Neural cell (in vitro differentiated cells): ENCODE measurements at regions not wholly inside any gene's neighbourhood (a gene's known extent, or its start where the extent isn't known, plus 50 kb on each side); places are given as distances from the start of the nearest gene placed in this dataset.

Experiments used
- H2AFZ ChIP-seq: fragments of 200-600, 300-800 bp; sonication (generic), shearing (Covaris generic); 2 replicates; pipeline ENCODE4 v1.6.0; 2014; ENCODE audit warnings: low read depth, mild to moderate bottlenecking, antibody characterized with exemption, low read length, moderate library complexity
- H3F3A ChIP-seq: fragments of 200-600 bp; shearing (Covaris generic); 2 replicates; pipeline ENCODE4 v1.6.1; 2016; ENCODE audit warnings: mild to moderate bottlenecking, moderate library complexity, mixed read lengths, antibody characterized with exemption, low read length; ENCODE audit not compliant: insufficient read depth, poor library complexity, severe bottlenecking
- H3K27ac ChIP-seq: fragments of 200-600, 300-800 bp; sonication (generic), shearing (Covaris generic); 2 replicates; pipeline ENCODE4 v1.5.1; 2014; ENCODE audit warnings: mild to moderate bottlenecking, low read length, moderate library complexity
- H3K27me3 ChIP-seq: fragments of 300-800, 200-600 bp; sonication (generic), shearing (Covaris generic); 2 replicates; pipeline ENCODE4 v1.6.0; 2014; ENCODE audit warnings: mild to moderate bottlenecking, low read depth, low read length, moderate library complexity; ENCODE audit not compliant: insufficient read depth
- H3K36me3 ChIP-seq: fragments of 300-800, 200-600 bp; sonication (generic), shearing (Covaris generic); 2 replicates; pipeline ENCODE4 v1.5.1; 2014; ENCODE audit warnings: mild to moderate bottlenecking, antibody characterized with exemption, low read length, moderate library complexity; ENCODE audit not compliant: insufficient read depth
- H3K4me2 ChIP-seq: fragments of 300-800, 200-600 bp; sonication (generic), shearing (Covaris generic); 2 replicates; pipeline ENCODE4 v1.6.0; 2014; ENCODE audit warnings: mild to moderate bottlenecking, low read length
- H3K4me3 ChIP-seq: fragments of 300-800, 200-600 bp; sonication (generic), shearing (Covaris generic); 2 replicates; pipeline ENCODE4 v1.5.1; 2014; ENCODE audit warnings: mild to moderate bottlenecking, low read length, moderate library complexity
- H3K79me2 ChIP-seq: fragments of 200-600 bp; shearing (Covaris generic); replicated peaks from 2 replicates; pipeline ENCODE4 v1.6.0; 2014; ENCODE audit warnings: mild to moderate bottlenecking, low read length, moderate library complexity; ENCODE audit not compliant: insufficient read depth
- H3K9ac ChIP-seq: fragments of 300-800, 200-600 bp; sonication (generic), shearing (Covaris generic); 2 replicates; pipeline ENCODE4 v1.6.1; 2016; ENCODE audit warnings: mild to moderate bottlenecking, low read length, mixed read lengths
- H3K9me2 ChIP-seq: fragments of 200-600 bp; shearing (Covaris generic); 2 replicates; pipeline ENCODE4 v1.6.1; 2016; ENCODE audit warnings: mild to moderate bottlenecking, low read length, mixed read lengths; ENCODE audit not compliant: insufficient read depth
- H3K9me3 ChIP-seq: fragments of 200-600, 300-800 bp; sonication (generic), shearing (Covaris generic); 2 replicates; pipeline ENCODE4 v1.6.1; 2016; ENCODE audit warnings: mild to moderate bottlenecking, mixed run types, low read length, moderate library complexity, mixed read lengths
- H4K20me1 ChIP-seq: fragments of 200-600 bp; shearing (Covaris generic); 2 replicates; pipeline ENCODE4 v1.6.1; 2016; ENCODE audit warnings: mild to moderate bottlenecking, mixed run types; ENCODE audit not compliant: insufficient read depth
- EP300 ChIP-seq: fragments of 450-650 bp; conservative IDR thresholded peaks from 2 replicates; pipeline ENCODE4 v1.6.1; 2014; ENCODE audit warnings: antibody characterized with exemption, mild to moderate bottlenecking, moderate library complexity; ENCODE audit not compliant: poor library complexity, severe bottlenecking
- EZH2 ChIP-seq: fragments of 200-600, 300-800 bp; shearing (Covaris generic), sonication (generic); IDR thresholded peaks from 2 replicates; pipeline ENCODE4 v1.6.1; 2014; ENCODE audit warnings: antibody characterized with exemption, low read length, borderline replicate concordance, mild to moderate bottlenecking; ENCODE audit not compliant: insufficient read depth, poor library complexity, severe bottlenecking
- MXI1 ChIP-seq: fragments of 450-650 bp; conservative IDR thresholded peaks from 2 replicates; pipeline ENCODE4 v1.6.1; 2014; ENCODE audit warnings: antibody characterized with exemption, mild to moderate bottlenecking; ENCODE audit not compliant: poor library complexity, severe bottlenecking
- POLR2AphosphoS5 ChIP-seq: IDR thresholded peaks from 2 replicates; pipeline ENCODE4 v1.6.1; 2012
- RAD21 ChIP-seq: fragments of 450-650 bp; conservative IDR thresholded peaks from 2 replicates; pipeline ENCODE4 v1.6.1; 2014; ENCODE audit warnings: antibody characterized with exemption, mild to moderate bottlenecking, moderate library complexity
- SMC3 ChIP-seq: fragments of 450-650 bp; conservative IDR thresholded peaks from 2 replicates; pipeline ENCODE4 v1.6.1; 2014; ENCODE audit warnings: antibody characterized with exemption, mild to moderate bottlenecking, moderate library complexity; ENCODE audit not compliant: poor library complexity
- TAF1 ChIP-seq: IDR thresholded peaks from 2 replicates; pipeline ENCODE4 v1.6.1; 2012; ENCODE audit warnings: low read depth
- TF ChIP-seq, protein P1 (sequence below): fragments of 450-650 bp; IDR thresholded peaks from 2 replicates; pipeline ENCODE4 v1.5.1; 2014; ENCODE audit warnings: antibody characterized with exemption, mild to moderate bottlenecking, moderate library complexity; ENCODE audit not compliant: poor library complexity, severe bottlenecking
- TF ChIP-seq, protein P2 (sequence below): IDR thresholded peaks from 2 replicates; pipeline ENCODE4 v1.6.1; 2012; ENCODE audit warnings: borderline replicate concordance

DNA sequence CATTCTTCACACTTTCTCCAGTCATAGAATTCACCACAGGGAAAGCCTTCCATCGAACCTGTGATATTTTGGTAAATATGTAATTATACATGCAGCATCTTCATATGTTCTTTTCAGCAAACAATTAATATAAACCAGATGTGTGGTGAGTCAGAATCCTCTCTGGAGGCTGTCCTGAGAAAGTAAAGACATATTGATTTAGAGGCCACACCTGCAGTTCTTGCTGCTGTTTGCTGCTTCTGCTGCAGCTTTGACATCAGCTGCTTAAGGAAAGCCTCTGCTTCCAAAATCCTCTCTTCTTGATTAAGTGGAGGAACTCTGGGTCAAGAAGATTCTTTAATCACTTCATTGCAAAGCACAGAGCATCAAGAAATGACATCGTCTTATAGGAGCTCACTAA lies 568.8 kb upstream of the ZEB2 start:
- H3F3A ChIP-seq: no peaks in the 10 kb centered on the region
- no peaks in the 10 kb centered on the region for H3K79me2 ChIP-seq
- no peaks in the 10 kb centered on the region for H3K36me3 ChIP-seq
- no peak overlapping the region for H3K9ac ChIP-seq
- H3K27me3 ChIP-seq: no peaks in the 10 kb centered on the region
- H4K20me1 ChIP-seq: no peaks in the 10 kb centered on the region
- no peaks in the 10 kb centered on the region for H3K9me3 ChIP-seq
- no peak for TF ChIP-seq MXI1
- TF ChIP-seq EP300: no peak
- H3K4me3 ChIP-seq: no peak overlapping the region
- no peak overlapping the region for H3K4me2 ChIP-seq
- H3K27ac ChIP-seq: no peak overlapping the region
- no peaks in the 10 kb centered on the region for H3K9me2 ChIP-seq
- H2AFZ ChIP-seq: no peak overlapping the region

DNA sequence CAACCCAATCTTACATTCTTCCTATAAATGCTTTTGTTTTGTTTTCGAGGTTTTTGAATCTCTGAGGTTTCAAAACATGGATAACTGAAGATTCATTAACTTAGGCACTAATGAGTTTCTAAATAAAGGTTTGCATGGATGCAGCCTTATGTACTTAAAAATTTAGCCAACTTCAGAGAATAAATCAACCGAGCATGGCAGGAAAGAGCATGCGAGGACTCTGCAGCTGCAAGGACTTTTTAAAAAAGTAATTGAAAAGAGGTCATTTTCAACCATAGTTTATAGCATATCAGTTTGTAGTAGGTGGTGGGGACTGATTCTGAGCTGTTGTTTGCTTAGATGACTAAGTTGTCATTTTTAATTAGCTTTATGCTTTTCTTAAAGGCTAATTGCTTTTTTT lies 567.0 kb upstream of the ZEB2 start:
- Histone ChIP-seq H3K9me2 (no peaks in the 10 kb centered on the region), H3K36me3 (no peaks in the 10 kb centered on the region), H3K27ac (no peak overlapping the region), H3K4me2 (no peak overlapping the region), H3K27me3 (no peaks in the 10 kb centered on the region), H2AFZ (no peak overlapping the region), H3F3A (no peaks in the 10 kb centered on the region), H4K20me1 (no peaks in the 10 kb centered on the region), H3K9ac (no peak overlapping the region), H3K9me3 (no peaks in the 10 kb centered on the region), H3K79me2 (no peaks in the 10 kb centered on the region), H3K4me3 (no peak overlapping the region)
- TF ChIP-seq EP300 (no peak), RAD21 (no peak), EZH2 (no peak), TAF1 (no peak), MXI1 (no peak), POLR2AphosphoS5 (no peak), SMC3 (no peak)
- TF ChIP-seq, protein P1, sequence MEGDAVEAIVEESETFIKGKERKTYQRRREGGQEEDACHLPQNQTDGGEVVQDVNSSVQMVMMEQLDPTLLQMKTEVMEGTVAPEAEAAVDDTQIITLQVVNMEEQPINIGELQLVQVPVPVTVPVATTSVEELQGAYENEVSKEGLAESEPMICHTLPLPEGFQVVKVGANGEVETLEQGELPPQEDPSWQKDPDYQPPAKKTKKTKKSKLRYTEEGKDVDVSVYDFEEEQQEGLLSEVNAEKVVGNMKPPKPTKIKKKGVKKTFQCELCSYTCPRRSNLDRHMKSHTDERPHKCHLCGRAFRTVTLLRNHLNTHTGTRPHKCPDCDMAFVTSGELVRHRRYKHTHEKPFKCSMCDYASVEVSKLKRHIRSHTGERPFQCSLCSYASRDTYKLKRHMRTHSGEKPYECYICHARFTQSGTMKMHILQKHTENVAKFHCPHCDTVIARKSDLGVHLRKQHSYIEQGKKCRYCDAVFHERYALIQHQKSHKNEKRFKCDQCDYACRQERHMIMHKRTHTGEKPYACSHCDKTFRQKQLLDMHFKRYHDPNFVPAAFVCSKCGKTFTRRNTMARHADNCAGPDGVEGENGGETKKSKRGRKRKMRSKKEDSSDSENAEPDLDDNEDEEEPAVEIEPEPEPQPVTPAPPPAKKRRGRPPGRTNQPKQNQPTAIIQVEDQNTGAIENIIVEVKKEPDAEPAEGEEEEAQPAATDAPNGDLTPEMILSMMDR: no peak
- TF ChIP-seq, protein P2, sequence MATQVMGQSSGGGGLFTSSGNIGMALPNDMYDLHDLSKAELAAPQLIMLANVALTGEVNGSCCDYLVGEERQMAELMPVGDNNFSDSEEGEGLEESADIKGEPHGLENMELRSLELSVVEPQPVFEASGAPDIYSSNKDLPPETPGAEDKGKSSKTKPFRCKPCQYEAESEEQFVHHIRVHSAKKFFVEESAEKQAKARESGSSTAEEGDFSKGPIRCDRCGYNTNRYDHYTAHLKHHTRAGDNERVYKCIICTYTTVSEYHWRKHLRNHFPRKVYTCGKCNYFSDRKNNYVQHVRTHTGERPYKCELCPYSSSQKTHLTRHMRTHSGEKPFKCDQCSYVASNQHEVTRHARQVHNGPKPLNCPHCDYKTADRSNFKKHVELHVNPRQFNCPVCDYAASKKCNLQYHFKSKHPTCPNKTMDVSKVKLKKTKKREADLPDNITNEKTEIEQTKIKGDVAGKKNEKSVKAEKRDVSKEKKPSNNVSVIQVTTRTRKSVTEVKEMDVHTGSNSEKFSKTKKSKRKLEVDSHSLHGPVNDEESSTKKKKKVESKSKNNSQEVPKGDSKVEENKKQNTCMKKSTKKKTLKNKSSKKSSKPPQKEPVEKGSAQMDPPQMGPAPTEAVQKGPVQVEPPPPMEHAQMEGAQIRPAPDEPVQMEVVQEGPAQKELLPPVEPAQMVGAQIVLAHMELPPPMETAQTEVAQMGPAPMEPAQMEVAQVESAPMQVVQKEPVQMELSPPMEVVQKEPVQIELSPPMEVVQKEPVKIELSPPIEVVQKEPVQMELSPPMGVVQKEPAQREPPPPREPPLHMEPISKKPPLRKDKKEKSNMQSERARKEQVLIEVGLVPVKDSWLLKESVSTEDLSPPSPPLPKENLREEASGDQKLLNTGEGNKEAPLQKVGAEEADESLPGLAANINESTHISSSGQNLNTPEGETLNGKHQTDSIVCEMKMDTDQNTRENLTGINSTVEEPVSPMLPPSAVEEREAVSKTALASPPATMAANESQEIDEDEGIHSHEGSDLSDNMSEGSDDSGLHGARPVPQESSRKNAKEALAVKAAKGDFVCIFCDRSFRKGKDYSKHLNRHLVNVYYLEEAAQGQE: no peak

DNA sequence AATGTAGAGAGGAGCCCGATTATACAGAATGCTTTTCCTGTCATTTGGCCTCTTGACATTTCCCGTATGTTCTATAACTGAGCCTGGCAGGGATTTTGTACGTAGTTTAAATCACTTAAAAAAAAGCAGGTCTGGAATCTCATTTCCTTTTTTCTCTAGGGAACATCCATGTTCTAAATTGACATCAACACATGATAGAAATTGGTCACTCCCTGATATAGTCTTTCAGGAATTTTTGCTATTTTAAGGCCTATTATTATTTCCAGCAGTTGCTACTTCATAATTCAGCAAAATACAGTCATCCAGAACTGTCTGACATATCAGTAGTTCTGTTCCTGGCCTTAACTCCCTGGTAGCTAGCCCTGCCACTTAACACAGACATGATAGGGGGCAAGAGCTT lies 565.7 kb upstream of the ZEB2 start:
- Histone ChIP-seq H3F3A (no peaks in the 10 kb centered on the region), H3K27ac (no peak overlapping the region), H3K4me2 (no peak overlapping the region), H3K36me3 (no peaks in the 10 kb centered on the region), H3K9me2 (no peaks in the 10 kb centered on the region), H4K20me1 (no peaks in the 10 kb centered on the region), H3K27me3 (no peaks in the 10 kb centered on the region), H3K4me3 (no peak overlapping the region), H3K79me2 (no peaks in the 10 kb centered on the region), H3K9me3 (no peaks in the 10 kb centered on the region), H3K9ac (no peak overlapping the region), H2AFZ (no peak overlapping the region)
- TF ChIP-seq EP300 (no peak), RAD21 (no peak), SMC3 (no peak), EZH2 (no peak), POLR2AphosphoS5 (no peak)
- TF ChIP-seq, protein P1: no peak
- TF ChIP-seq, protein P2: peak; percentile 69
